HG02798 (cell line): ENCODE measurements at regions not wholly inside any gene's neighbourhood (a gene's known extent, or its start where the extent isn't known, plus 50 kb on each side); places are given as distances from the start of the nearest gene placed in this dataset.
"Not testable (repeated sequence)": the region's sequence is repeated elsewhere in the genome, so short reads cannot be mapped to it uniquely, and the experiment has no call there.

Experiments
- ATAC-seq: cut with Tn5 transposase; IDR thresholded peaks from one replicate; pipeline ENCODE4 v1.9.1; 2021; ENCODE audit warnings: mild to moderate bottlenecking; ENCODE audit not compliant: unreplicated experiment, poor library complexity

DNA sequence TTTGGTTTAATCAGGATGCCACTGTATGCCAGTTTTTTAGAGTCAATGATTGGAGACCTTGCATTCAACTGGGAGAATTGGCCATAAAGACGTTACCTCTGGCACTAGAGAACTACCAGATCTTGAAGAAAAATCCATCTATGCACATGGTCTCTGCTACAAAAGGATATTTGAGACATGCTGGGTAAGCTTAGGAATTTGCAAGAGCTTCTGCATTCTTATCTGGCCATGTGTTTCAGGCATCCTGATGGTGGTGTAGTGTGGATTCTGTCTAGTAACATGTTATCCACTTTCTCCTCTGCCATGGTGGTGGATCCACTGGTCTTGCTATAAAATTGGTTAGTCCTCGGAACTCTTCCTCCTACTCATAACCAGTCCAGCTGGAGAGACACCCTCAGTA is 185.3 kb upstream of the WDFY3 start:
- no peak for ATAC-seq

DNA sequence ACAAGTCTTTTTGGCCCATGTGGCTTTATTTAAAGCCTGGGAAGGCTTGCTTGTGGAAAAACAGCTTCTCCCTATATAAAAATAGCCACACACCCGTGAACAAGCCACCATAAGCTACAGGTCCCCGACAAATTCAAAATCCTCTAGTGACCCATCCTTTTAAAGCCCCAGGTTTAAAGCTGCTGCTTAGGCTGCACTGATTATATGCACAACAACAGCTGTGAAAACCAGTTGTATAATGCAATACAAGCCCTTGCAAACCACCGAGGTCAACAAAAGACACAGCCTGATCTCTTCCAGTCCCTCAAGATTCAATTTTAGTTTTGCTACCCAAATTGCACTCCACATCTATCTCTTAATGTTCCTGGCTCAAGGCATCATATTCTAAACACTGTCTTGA is 186.0 kb upstream of the WDFY3 start:
- ATAC-seq, result no peak

DNA sequence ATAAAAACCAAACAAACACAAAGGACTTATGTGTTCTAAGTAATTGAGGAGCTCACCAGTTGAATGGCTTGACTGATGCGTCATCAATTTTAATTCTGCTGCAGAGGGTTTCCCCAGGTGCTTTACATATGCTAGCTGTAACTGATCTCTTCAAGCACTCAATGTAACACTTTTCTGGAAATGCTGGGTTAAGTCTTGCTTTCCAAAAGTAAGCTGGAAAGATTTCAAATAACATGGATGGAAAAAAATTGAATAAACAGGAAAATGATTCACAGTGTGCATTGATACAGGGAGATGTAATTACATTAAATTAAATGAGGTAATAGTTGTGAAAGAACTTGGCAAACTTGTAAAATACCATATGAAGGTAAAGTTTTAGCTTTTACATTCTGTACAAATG is 186.7 kb upstream of the WDFY3 start:
- no peak for ATAC-seq

DNA sequence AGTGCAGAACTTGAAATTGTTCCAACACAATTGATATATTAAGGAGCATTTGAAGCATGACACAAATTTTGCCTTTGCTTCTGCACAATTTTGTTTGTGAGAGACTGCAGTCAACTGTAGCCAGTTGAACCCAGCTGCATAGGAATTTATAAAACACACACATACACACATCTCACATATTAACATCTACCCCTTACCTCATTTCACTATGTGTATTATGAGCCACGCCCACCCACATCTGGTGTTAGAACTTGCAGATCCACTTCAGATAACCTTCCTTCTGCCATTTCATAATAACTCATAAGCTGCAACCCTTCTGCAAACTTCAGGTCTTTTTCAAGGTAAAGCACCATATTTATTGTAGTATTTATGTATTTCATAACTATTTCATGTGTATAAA is 188.1 kb upstream of the WDFY3 start:
- no peak for ATAC-seq

DNA sequence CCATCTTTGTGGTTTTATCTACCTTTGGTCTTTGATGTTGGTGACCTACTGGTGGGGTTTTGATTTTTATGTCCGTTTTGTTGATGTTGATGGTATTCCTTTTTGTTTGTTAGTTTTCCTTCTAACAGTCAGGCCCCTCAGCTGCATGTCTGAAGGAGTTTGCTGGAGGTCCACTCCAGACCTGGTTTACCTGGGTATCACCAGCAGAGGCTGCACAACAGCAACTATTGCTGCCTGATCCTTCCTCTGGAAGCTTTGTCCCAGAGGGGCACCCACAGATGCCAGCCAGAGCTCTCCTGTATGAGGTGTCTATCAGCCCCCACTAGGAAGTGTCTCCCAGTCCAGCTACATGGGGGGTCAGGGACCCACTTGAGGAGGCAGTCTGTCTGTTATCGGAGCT is 199.3 kb upstream of the WDFY3 start:
- no peak for ATAC-seq

DNA sequence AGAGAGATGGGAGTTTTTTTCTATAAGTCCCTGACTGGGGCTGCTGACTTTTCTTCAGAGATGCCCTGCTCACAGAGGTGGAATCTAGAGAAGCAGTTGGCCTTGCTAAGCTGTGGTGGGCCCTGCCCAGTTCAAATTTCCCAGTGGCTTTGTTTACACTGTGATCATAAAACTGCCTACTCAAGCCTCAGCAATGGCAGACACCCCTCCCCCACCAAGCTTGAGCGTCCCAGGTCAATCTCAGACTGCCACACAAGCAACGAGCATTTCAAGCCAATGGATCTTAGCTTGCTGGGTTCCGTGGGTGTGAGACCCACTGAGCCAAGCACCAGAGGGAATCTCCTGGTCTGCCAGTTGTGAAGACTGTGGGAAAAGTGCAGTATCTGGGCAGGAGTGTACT is 199.8 kb upstream of the WDFY3 start:
- ATAC-seq, result no peak

DNA sequence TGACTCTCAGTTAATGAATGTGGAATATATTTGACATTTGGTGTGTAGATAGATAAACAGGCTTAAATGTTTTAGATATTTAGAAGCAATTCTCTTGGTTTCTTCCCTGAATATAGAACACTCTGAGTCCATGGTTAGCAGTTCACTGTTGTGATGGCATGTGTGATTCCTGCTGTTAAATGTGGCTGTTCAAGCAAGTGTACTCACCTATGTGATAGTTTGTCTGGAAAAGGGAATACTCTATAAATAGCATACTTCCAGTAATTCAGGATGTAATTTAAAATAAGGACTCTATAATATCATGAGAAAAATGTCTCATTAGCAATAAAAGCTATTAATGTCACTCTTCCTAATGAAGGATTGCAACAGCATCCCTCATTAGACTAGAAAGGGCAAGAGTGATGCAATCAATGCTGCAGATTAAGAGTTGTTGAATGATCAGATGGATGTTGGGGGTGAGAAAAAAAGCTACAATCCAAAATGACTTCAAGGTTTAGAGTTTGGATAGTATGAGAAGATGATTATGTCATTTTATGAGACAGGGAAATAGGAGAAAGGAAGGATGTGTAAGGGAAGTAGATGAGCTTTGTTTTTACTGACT is 201.8 kb upstream of the WDFY3 start:
- ATAC-seq, result no peak

DNA sequence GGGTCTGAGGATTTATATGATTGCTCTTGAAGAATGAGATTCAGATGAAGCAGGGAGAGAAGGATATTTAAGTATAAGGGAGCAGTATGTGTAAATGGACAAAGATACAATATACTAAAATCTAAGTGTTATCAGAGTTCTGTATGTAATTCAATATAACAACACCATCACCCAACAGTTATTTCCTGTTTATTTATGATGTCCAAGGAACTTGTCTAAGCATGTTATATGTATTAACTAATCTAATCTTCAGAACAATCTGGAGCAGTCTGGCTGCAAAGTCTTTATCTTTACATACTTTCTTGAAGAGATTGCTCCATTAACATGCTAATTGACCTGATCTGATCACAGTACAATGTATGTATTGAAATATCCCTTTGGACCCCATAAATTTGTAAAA is 203.8 kb upstream of the WDFY3 start:
- ATAC-seq, result no peak

DNA sequence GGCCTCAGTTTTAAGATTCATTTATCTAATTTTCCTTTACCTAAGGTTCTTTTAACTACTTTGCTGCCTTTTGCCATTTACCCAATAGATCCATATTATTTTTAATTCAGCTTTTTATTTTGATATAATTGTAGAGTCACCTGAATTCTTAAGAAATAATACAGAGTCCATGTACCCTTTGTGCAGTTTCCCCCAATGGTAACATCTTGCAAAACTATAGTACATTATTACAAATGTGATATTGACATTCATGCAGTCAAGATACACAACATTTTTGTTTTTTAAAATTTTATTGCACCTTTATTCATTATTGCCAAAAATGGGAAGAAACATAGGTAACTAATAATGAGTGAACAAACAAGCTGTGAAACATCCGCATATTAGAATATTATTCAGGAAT is 208.7 kb upstream of the WDFY3 start:
- ATAC-seq, result no peak

DNA sequence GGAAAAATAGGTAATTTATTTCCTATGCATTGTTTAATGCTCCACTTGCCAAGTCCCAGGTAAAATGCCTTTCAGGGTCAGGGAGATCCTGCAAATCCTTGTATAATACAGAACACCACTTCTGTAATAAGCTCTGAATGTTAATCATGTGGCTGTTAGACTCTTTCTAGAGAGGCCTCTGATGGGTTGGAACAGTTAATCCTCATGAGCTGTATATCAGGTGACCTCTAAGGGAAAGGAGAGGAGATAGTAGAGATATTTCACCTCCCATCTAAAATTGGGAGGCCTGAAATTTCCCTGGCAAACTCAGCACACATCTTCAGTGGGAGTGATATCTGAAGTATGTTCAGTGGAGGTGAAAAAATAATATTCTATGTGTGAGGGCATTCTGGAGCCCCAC is 210.6 kb upstream of the WDFY3 start:
- no peak for ATAC-seq

DNA sequence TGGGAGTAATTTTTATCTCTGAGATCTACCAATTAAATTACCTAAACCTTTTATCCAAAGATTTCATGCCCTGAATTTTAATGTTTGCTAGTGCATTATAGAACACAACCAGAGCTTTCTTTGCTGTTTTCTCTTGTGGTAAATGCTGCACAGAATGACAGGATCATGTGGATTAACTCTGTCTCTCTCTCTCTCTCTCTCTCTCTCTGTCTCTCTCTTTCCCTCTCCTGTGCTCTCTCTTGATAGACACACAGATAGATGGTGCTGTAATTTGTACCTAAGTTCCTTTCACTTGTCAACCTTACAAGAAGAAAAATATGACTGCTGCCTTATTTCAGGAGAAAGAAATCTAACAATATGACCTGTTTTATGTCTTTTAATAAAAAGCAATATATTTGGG is 211.2 kb upstream of the WDFY3 start:
- no peak for ATAC-seq

DNA sequence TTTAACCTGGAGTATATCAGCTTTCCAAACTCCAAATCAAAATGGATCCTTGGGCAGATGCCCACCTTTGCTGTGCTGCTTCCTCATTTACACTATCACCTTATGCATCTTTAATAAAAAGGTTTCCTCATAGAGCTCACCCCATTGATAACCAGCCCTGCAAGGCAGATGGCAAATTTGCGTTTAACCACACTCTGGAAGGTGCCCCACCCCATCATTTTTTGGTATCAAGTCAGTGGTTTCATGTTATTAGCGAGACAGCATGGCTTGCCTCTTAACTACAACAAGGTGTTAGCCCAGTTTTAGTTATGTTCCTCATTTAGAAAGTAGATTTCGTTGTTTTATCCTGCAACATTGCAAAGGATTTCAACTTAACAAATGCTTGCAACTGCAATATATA is 214.0 kb upstream of the WDFY3 start:
- ATAC-seq, result no peak

DNA sequence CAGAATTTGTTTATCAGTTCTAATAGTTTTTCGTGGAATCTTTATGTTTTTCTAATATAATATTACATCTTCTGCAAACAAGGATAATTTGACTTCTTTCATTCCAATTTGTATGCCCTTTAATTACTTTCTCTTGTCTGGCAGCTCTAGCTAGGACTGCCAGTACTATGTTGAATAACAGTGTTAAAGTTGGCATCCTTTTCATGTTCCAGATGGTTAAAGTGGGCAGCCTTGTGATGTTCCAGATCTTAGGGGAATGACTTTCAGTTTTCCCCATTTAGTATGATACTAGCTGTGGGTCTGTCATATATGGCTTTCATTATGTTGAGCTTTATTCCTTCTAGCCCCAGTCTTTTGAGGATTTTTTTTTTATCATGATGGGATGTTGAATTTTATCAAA is 220.6 kb upstream of the WDFY3 start:
- ATAC-seq, result no peak

DNA sequence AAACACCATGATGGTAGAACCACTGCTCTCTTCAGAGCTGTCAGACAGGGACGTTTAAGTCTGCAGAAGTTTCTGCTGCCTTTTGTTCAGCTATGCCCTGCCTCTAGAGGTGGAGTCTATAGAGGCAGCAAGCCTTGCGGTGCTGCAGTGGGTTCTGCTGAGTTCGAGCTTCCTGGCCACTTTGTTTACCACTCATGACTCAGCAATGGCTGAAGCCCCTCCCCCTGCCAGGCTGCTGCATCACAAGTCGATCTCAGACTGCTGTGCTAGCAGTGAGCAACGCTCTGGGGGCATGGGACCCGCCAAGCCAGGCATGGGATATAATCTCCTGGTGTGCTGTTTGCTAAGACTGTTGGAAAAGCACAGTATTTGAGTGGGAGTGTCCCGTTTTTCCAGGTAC is 229.5 kb upstream of the WDFY3 start:
- not testable (repeated sequence) for ATAC-seq

DNA sequence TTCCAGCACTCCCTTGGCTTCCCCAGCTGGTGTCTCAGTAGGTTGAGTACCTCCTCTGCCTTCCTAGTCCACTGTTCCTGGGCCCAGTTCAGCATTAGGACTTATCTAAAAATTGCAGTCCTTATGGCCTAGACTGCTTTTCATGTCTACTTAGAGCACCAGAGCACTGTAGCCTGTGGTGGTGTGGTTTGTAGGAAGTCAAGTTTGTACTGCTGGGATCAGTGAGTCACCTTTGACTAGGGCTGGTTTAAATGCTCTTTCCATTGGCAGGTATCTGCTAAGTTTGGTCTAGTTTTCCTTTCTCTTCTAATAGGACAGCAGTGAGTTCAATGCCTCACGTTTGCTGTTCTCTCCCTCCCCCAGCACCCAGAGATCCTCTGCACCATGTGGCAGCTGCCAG is 233.6 kb upstream of the WDFY3 start:
- no peak for ATAC-seq

DNA sequence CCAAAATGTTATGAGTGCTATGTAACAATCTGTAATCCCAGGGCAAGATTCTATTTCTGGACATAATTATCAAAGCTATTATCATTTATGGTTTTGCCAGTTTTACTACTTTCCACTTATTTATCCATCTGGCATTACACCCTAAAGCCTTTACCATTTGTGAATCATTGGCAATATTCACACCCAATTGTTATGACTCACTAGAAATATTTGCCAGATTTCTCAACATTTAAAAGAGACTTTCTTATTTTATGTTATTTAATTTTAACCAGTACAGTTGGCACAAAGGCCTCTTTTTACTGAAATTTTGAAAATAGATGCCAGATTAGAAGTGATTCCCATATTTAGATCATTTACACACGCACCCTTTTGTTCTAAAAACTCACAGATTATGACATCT is 242.7 kb upstream of the WDFY3 start:
- no peak for ATAC-seq

DNA sequence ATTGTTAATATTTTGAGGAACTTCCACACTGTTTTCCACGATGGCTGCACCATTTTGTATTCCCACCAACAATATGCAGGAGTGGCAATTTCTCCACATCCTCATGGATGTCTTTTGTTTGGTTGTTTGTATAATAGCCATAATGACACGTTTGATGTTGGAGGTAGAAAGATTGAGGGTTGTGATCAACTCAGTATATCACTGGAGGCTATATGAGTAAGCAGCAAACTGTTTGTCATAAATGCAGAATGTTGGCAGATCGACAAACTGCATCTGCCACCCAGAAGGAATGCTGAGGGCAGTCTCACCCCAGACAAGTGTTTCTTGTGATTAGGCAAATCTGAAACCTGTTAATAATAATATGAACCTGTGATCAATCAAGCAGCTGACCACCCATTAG is 243.9 kb upstream of the WDFY3 start:
- no peak for ATAC-seq

DNA sequence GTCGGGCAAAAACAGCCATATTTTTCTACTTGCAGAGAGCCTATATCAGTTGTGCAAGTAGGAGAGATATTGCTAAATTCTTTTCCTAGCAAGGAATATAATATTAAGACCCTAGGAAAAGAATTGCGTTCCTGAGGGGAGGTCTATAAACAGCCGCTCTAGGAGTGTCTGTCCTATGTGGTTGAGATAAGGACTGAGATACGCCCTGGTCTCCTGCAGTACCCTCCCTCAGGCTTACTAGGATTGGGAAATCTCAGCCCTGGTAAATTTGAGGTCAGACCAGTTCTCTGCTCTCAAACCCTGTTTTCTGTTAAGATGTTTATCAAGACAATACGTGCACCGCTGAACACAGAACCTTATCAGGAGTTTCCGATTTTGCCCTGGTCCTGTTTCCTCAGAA is 250.1 kb upstream of the WDFY3 start:
- not testable (repeated sequence) for ATAC-seq

DNA sequence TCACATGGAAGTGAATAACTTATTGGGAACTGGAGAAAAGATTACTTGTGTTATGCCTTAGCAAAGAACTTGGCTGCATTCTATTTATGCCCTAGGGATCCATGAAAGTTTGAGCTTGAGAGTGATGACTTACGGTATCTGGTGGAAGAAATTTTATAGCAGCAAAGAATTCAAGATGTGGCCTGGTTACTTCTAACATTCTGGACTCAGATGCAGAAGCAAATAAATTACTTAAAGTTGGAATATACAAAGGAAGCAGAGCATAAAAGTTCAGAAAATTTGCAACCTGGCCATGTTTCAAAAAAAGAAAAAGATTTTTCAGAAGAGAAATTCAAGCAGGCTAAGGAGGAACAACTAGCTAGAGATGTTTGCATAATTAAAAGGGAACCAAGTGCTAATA is 252.3 kb upstream of the WDFY3 start:
- no peak for ATAC-seq

DNA sequence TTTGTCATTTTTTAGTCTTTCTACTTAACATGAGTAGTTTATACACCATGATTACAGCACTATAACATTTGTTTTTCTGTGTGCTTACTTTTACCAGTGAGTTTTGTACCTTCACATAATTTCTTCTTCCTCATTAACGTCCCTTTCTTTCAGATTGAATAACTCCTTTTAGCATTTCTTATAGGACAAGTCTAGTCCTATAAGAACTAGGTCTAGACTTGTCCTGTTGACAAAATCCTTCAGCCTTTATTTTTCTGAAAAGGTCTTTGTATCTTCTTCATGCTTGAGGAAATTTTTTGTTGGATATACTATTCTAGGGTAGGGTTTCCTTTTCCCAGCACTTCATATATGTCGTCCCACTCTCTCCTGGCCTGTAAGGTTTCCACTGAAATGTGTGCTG is 253.3 kb upstream of the ARHGAP24 start:
- no peak for ATAC-seq

DNA sequence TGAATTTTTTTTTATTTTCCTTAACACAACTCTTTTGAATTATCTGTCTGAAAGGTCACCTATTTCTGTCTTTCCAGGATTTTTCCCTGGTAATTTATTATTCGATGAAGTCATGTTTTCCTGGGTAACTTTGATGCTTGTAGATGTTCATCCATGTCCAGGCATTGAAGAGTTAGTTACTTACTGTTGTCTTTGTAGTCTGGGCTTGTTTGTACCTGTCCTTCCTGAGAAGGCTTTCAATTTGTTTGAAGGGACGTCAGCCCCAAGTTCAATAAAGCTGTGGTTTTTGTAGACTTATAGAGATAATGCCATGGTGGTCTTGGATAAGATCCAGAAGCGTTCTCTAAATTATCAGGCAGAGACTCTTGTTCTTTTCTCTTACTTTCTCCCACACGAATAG is 252.4 kb upstream of the ARHGAP24 start:
- no peak for ATAC-seq

DNA sequence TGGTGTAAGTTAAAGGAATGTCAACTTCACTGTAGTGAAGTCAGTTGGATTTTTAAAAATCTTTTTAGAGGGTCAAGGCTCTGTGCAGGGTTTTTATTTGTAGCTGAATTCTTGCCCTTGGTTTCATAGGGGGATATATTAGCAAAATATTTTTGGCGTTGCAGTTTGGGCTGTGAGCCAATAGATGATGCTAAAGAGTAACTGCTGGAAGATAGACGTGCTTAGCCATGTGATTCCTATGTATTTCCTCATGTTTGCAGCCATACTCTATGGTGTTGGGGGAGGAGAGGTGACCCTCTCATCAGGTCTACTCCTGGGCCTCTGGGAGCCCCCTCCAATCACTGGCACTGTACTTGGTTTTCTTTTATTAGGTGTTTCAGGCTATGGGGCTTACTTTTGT is 246.7 kb upstream of the ARHGAP24 start:
- no peak for ATAC-seq

DNA sequence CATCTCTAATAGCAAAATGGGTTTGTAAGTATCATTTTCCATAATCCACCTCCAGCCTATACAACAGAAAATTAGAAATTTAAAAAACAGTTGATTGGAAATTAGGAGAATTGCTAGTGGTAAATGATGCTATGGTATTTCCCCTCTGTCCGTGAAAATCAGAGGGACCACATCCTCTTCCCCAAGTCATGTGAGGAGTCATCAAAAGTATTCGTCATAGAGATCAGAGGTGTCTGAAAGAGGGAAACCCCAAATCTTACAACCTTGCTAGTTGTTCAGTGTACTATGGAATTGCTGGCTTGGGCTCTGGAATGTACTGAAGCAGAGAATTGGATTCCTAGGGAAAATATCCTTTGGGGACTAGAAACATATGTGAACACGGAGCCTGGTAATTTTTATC is 241.4 kb upstream of the ARHGAP24 start:
- ATAC-seq, result no peak
